Psoas muscle (tissue), 7 donors: ENCODE measurements at regions not wholly inside any gene's neighbourhood (a gene's known extent, or its start where the extent isn't known, plus 50 kb on each side); places are given as distances from the start of the nearest gene placed in this dataset.

ENCODE experiments used
- ATAC-seq, 4 donors: fragments of 200-7000 bp; cut with Tn5 transposase; one replicate each; pipeline ENCODE4 v1.9.1; 2020; ENCODE audit warnings: moderate library complexity in 3 of 4, mild to moderate bottlenecking in 2 of 4
- DNase-seq, 2 donors: peaks; one replicate each; pipeline ENCODE4 v3.0.0-alpha.2; 2020
- H3K27ac ChIP-seq: fragments of 200-600 bp; one replicate; pipeline ENCODE4 v1.8.0; 2022
- H3K27me3 ChIP-seq, 3 donors: fragments of 200-600 bp in 1 of 3; one replicate each; pipeline versions ENCODE4 v1.6.1 to v1.8.0; 2013 to 2022; ENCODE audit warnings: low read length in 2 of 3, mild to moderate bottlenecking in 2 of 3, moderate library complexity in 1 of 3; ENCODE audit not compliant: insufficient read depth in 3 of 3
- H3K36me3 ChIP-seq, 2 donors: fragments of 200-600 bp in 1 of 2; one replicate each; pipeline versions ENCODE4 v1.6.1 to v1.8.0; 2013 to 2022; ENCODE audit warnings: low read depth in 1 of 2, mild to moderate bottlenecking in 1 of 2, moderate library complexity in 1 of 2; ENCODE audit not compliant: insufficient read depth in 1 of 2
- H3K4me1 ChIP-seq: fragments of 200-600 bp; one replicate; pipeline ENCODE4 v1.8.0; 2022
- H3K4me3 ChIP-seq: fragments of 200-600 bp; one replicate; pipeline ENCODE4 v1.8.0; 2022; ENCODE audit warnings: mild to moderate bottlenecking
- H3K9me3 ChIP-seq: fragments of 200-600 bp; one replicate; pipeline ENCODE4 v1.8.0; 2022
- CTCF ChIP-seq: fragments of 200-600 bp; IDR thresholded peaks from one replicate; pipeline ENCODE4 v1.8.0; 2022; ENCODE audit warnings: antibody characterized with exemption
- WGBS, 3 donors: extraction: QIAGEN DNeasy Blood & Tissue Kit; methylation state at CpG; one replicate each; pipeline versions ENCODE4 v1.1.6 to v1.1.7; 2013; 5-methylcytosine and 5-hydroxymethylcytosine counted together
- intact Hi-C, 2 donors: fragments of 100-400 bp; cut with DNase I; formaldehyde crosslinking; loops; one replicate each; pipeline versions ENCODE4 v1.11.0 to v1.14.2; 2022
- donor health status: healthy with polysubstance abuse.
- donor health status: DM: no; HTN: no; CAD: no; lungs with moderate emphysema.
- donor health status: Bipolar disorder and iron deficiency.
- donor health status: healthy.
- donor health status: DM: yes; HTN: yes; CAD: no.
- donor health status: DM: no; HTN: no; CAD: no.
- donor health status: DM: yes; HTN: yes; CAD: no.

GRCh38 chr14:43914041-43914693 lies 592.9 kb downstream of the FSCB start:
- Histone ChIP-seq H3K4me1 (no peaks in the 10 kb centered on the region), H3K27ac (no peak overlapping the region), H3K36me3 (no peaks in the 10 kb centered on the region), H3K4me3 (no peak overlapping the region), H3K9me3 (no peaks in the 10 kb centered on the region), H3K27me3 (no peaks in the 10 kb centered on the region)
- WGBS, 3 donors: 71 to 77% (median 72%) methylated on average over 4 of the region's 4 CpGs
- ATAC-seq: peak in 3 of 4 donors; percentile 67 to 81 (median 76)
- no peak for TF ChIP-seq CTCF
- intact Hi-C loops: no loop called here
- peak in 1 of 2 donors; percentile 16 for DNase-seq

- Histone ChIP-seq H3K27me3 (no peaks in the 10 kb centered on the region), H3K4me1 (no peaks in the 10 kb centered on the region), H3K4me3 (no peak overlapping the region), H3K9me3 (no peaks in the 10 kb centered on the region), H3K27ac (no peak overlapping the region), H3K36me3 (no peaks in the 10 kb centered on the region)
- TF ChIP-seq CTCF: no peak
- ATAC-seq: no peak
- DNase-seq: no peak
- intact Hi-C loops: no loop called here
- WGBS, 3 donors: 35 to 50% (median 40%) methylated on average over 1 of the region's 1 CpG
These were observed 603.9 kb downstream of the FSCB start for GRCh38 chr14:43903209-43903608.

- H3K36me3 ChIP-seq: no peaks in the 10 kb centered on the region
- DNase-seq: no peak
- H3K4me3 ChIP-seq: no peak overlapping the region
- H3K27ac ChIP-seq: no peak overlapping the region
- 36 to 50% (median 38%) methylated on average over 3 of the region's 3 CpGs for WGBS, 3 donors
- no peaks in the 10 kb centered on the region for H3K9me3 ChIP-seq
- ATAC-seq: no peak
- H3K27me3 ChIP-seq: no peaks in the 10 kb centered on the region
- no peak for TF ChIP-seq CTCF
- H3K4me1 ChIP-seq: no peaks in the 10 kb centered on the region
- intact Hi-C loops: no loop called here
These were observed 605.0 kb downstream of the FSCB start for GRCh38 chr14:43901911-43902673.

GRCh38 chr14:43900173-43900655 lies 606.9 kb downstream of the FSCB start:
- H3K36me3 ChIP-seq: no peaks in the 10 kb centered on the region
- no peak overlapping the region for H3K4me3 ChIP-seq
- ATAC-seq: no peak
- DNase-seq: no peak
- H3K27me3 ChIP-seq: no peaks in the 10 kb centered on the region
- no peaks in the 10 kb centered on the region for H3K4me1 ChIP-seq
- no peaks in the 10 kb centered on the region for H3K9me3 ChIP-seq
- intact Hi-C loops: no loop called here
- TF ChIP-seq CTCF: no peak
- WGBS, 3 donors: 26 to 31% (median 26%) methylated on average over 2 of the region's 2 CpGs
- H3K27ac ChIP-seq: no peak overlapping the region
